Mononuclear cell (primary cell): ENCODE measurements at regions not wholly inside any gene's neighbourhood (a gene's known extent, or its start where the extent isn't known, plus 50 kb on each side); places are given as distances from the start of the nearest gene placed in this dataset.
"Not testable (repeated sequence)": the region's sequence is repeated elsewhere in the genome, so short reads cannot be mapped to it uniquely, and the experiment has no call there.

ENCODE experiments used
- H3K27me3 ChIP-seq: 2 replicates; pipeline ENCODE4 v1.6.0; 2011; ENCODE audit warnings: low read length, control low read depth; ENCODE audit not compliant: insufficient read depth
- H3K4me1 ChIP-seq: 2 replicates; pipeline ENCODE4 v1.5.1; 2011; ENCODE audit warnings: mild to moderate bottlenecking, low read length, control low read depth; ENCODE audit not compliant: insufficient read depth
- H3K4me3 ChIP-seq: 2 replicates; pipeline ENCODE4 v1.5.1; 2011; ENCODE audit warnings: mild to moderate bottlenecking, low read length, moderate library complexity
- H3K9me3 ChIP-seq: 2 replicates; pipeline ENCODE4 v1.5.1; 2011; ENCODE audit warnings: low read depth, mild to moderate bottlenecking, control low read depth, low read length

DNA sequence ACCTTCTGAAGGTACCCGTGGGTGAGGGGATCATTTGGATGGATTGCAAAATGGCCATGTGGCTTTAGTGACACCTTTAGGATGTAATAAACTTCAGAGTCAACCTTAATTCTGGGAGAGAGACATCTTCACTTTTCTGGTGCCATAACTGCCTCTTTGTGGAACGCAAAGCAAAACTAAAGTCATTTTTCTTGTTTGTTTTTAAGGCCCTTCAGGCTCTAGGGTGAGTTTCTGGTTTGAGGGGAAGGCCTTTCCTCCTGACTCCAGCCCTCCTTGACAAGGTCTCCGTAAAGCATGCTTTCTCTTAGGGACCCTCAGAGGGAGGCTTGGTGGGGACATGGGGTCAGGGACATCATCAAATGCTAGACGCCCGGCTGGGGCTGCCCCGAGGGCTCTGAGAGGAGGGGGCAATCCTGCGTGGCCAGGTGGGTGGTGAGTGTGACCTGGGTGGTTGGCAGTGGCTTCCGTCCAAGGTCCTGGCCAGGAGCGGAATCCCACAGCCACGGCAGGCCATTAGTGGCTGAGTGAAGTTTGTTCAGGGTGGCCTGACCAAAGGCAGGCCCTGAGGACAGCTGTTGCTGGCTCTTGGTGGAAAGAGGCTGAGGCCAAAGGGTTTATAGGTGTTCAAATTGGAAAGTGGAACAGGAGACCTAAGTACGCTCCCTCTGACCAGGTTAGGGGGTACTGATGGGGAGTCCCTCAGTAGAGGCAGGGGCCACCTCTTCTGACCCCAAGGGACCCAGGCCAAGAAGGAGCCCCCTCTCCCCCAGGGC lies 112.2 kb downstream of the METRNL start:
- Histone ChIP-seq H3K9me3 (no peaks in the 10 kb centered on the region), H3K27me3 (no peaks in the 10 kb centered on the region), H3K4me3 (no peak overlapping the region), H3K4me1 (peaks cover 18% of the 10 kb centered on the region)

DNA sequence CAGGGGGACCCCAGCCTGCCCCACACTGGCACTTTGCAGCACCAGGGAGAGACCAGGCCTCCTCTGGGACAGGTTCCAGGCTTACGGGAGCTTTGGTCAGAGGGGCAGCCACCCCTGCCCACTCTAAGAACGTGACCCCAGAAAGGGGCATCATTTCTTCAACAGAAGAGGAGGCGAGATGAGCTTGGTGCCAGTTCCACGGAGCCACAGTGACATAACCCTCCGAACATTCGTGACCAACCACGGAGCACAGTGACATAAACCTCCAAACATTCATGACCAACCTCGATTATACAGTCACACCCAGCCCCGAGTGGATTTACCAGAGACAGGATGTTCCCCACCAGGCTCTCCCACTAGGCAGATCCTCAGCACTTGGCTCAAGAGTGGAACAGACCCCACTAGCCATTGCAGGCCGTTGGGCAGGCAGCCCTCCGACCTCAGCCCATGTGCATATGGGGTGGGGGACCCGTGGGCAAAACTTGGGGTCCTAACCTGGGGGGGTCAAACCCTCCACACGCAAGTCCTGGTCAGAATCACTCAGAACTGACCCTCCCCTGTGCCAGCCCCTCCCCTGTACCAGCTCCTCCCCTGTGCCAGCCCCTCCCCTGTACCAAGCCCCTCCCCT lies 112.9 kb downstream of the METRNL start:
- Histone ChIP-seq H3K4me3 (no peak overlapping the region), H3K4me1 (peaks cover 18% of the 10 kb centered on the region), H3K27me3 (no peaks in the 10 kb centered on the region), H3K9me3 (no peaks in the 10 kb centered on the region)

DNA sequence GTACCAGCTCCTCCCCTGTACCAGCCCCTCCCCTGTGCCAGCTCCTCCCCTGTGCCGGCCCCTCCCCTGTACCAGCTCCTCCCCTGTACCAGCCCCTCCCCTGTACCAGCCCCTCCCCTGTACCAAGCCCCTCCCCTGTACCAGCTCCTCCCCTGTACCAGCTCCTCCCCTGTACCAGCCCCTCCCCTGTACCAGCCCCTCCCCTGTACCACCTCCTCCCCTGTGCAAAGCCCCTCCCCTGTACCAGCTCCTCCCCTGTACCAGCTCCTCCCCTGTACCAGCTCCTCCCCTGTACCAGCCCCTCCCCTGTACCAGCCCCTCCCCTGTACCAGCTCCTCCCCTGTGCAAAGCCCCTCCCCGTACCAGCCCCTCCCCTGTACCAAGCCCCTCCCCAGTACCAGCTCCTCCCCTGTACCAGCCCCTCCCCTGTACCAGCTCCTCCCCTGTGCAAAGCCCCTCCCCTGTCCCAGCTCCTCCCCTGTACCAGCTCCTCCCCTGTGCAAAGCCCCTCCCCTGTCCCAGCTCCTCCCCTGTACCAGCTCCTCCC lies 113.5 kb downstream of the METRNL start:
- not testable (repeated sequence) for H3K27me3 ChIP-seq, H3K4me3 ChIP-seq, H3K9me3 ChIP-seq
- peaks cover 18% of the 10 kb centered on the region for H3K4me1 ChIP-seq

DNA sequence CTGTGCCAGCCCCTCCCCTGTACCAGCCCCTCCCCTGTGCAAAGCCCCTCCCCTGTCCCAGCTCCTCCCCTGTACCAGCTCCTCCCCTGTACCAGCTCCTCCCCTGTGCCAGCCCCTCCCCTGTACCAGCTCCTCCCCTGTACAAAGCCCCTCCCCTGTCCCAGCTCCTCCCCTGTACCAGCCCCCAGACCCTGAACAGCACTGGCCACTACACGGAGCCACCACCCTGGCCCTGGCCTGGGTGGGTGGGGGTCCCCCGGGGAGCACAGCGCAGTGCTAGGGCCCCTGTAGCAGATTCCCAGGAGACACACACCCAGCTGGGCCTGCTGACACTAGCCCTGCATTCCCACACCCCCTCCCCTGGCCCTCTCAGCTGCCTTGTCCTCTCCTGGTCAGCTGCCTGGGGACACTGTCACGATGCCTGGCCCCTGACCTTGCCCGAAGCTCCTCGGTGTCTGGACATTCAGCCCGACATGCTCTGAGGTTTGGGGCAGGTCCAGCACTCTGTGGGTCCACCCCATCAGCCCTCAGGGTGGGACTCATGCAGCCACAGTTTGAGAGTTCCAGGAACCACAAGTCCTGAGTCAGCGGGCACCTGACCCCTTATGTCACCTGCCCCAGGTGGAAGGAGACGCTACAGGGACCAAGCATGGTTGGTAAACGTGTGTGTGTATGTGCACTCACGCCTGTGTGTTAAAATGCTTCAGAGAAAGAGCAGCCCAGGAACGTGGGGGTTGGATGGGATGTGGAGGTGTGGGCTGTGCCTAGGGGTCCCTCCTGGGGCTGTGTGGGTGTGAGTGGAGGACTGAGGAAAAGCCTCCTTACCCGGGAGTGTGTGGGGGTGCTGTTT lies 114.2 kb downstream of the METRNL start:
- Histone ChIP-seq H3K27me3 (no peaks in the 10 kb centered on the region), H3K4me1 (peaks cover 23% of the 10 kb centered on the region), H3K9me3 (no peaks in the 10 kb centered on the region), H3K4me3 (no peak overlapping the region)

DNA sequence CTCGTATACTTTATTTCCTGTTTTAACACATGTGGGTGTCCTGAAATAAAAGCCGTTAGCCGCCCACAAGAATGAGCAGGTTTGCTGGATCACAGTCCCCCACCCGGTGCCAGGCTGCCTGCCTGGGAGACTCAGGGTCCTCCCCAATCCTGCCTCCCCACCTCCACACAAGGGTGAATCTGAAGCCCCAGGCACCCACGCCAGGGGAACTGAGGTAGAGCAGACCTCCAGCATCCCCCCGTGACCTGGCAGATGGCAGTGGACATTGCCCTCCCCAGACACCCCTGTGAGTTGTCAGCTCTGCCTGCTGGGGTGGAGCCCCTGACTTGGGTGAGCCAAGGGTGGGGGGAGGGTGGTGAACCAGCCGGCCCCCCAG lies 114.8 kb downstream of the METRNL start:
- peaks cover 30% of the 10 kb centered on the region for H3K4me1 ChIP-seq
- no peak overlapping the region for H3K4me3 ChIP-seq
- no peaks in the 10 kb centered on the region for H3K27me3 ChIP-seq
- no peaks in the 10 kb centered on the region for H3K9me3 ChIP-seq

DNA sequence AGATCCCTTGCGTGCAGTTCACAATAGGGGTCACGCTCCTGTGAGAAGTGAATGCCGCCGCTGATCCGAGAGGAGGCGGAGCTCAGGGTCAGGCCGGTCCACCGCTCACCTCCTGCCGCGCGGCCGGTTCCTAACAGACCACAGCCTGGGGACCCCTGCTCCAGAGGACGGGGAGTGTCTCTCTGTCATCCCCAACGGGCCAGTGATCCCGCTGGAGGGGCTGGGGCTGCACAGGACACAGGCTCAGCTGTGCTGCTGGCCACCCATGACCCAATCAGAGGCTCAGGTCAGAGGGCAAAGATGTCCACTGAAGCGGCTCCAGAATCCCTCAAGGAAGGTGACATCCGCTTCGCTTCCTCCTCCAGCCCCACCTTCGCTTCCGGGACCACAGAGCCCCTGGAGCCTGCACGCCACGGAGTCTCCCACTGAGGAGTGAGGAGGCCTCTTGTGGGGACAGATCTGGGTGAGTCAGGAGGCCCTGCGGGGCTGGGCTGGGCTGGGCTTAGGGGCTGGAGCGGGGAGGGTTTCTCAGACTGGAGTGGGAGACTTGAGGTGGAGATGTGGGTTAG lies 115.4 kb downstream of the METRNL start:
- Histone ChIP-seq H3K4me3 (no peak overlapping the region), H3K27me3 (no peaks in the 10 kb centered on the region), H3K4me1 (peaks cover 36% of the 10 kb centered on the region), H3K9me3 (no peaks in the 10 kb centered on the region)

DNA sequence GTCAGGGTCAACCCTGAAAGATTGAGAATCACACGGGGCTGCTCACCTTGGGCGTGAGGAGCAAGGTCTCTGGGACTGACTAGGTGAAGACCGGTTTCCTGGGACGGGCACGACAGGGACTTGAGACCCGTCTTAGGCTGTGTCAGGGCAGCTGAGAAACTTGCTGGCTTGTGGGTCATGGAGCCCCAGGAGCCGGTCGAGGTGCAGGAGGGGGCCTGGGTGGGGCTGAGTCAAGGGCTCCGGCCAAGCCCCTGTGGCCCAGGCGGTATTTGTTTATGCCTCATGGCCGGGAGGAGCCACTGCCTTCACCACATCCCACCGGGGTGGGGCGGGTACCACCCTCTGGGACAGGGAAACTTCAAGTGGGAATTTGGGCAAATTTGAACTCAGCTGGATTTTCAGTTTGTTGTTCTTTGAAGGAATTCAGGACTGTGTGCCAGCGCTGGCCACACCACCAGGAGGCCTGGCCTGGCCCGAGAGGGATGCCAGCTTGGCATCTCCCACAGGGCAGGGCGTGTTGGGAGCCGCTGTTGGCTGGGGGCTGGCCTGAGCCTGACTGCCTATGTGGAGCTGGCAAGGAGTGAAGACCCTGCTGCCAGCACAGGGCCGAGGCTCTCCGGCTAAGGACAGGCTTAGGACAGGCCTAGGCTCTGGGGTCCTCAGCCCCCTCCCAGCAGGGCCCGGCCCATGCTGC lies 116.1 kb downstream of the METRNL start:
- H3K4me3 ChIP-seq, result no peak overlapping the region
- no peaks in the 10 kb centered on the region for H3K9me3 ChIP-seq
- H3K27me3 ChIP-seq, result no peaks in the 10 kb centered on the region
- peaks cover 43% of the 10 kb centered on the region for H3K4me1 ChIP-seq

DNA sequence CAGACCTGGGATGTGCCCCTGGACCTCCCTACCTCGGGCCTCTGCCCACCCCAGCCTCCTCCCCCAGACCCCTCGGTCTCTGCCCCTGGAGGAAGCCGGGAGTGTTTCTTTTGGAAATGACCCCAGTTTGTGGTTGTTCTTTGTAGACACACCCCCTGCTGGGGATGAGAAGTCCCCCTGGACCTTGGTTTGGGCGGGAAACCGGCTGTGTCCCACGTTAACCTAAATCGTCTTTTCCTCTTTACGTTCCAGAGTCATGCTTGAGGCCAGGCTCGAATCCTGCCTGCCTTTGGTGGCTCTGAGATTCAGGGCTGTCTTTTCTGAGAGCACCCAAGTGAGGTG lies 116.6 kb downstream of the METRNL start:
- Histone ChIP-seq H3K27me3 (no peaks in the 10 kb centered on the region), H3K4me3 (no peak overlapping the region), H3K9me3 (no peaks in the 10 kb centered on the region), H3K4me1 (peaks cover 48% of the 10 kb centered on the region)

DNA sequence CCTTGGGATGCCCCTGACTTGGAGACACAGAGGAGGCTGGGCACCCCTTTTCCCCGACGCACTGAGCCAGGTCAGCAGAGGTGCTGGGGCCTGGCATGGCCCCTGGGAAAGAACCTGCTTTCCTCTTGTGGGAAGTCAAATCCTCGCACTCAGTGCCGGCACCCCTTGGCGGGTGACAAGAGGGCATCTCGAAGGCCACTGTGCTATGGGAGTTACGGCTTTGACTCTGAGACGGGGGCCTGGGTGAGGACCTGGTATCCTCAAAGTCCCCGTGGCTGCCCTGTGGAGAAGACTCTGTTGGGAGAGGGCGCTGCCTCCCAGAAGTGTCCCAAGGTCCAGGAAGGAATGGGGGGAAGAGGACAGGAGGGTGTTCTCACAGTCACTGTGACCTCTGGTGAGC lies 117.0 kb downstream of the METRNL start:
- Histone ChIP-seq H3K4me3 (no peak overlapping the region), H3K27me3 (no peaks in the 10 kb centered on the region), H3K4me1 (peaks cover 51% of the 10 kb centered on the region), H3K9me3 (no peaks in the 10 kb centered on the region)

DNA sequence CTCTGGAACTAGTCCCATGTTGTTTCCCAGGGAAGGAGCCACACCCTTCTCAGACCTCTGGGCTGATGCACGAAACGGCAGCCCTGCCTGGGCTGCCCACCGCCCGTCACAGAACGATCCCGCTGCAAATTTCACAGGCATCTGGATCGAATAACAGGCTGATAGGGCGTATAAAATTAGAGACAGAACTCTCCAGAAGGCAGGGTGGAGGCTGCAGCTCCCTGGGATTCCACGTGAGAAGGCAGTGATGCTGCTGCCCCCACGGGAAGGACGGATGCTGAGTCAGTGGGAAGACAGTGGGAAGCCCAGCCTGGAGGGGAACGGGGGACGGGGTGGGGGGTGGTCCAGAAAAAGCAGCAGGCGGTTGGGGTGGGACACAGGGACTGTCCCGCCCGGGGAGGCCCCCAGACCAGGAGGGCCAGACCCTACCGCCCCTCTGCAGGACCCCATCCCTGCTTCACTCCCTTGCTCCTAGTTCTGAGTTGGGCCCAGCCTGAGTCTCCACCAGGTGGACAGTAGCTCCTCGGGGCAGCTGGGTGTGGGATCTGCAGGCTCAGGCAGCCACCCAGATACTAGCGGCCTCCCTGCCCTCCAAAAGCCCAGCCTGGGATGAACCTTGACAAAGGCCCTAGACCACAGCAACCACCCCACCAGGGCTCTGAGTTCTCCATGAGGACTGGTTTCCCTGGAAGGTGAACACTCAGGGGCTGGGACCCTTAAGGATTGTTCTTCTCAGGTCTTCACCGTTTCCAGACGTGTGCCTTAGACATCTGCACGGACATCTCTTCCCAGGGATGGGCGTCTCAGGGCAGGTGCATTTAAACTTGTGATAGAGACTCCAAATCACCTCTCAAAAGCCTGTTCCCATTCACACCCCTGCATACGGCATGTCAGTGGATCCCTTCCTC lies 117.8 kb downstream of the METRNL start:
- Histone ChIP-seq H3K4me1 (peaks cover 60% of the 10 kb centered on the region), H3K4me3 (no peak overlapping the region), H3K27me3 (no peaks in the 10 kb centered on the region), H3K9me3 (no peaks in the 10 kb centered on the region)

DNA sequence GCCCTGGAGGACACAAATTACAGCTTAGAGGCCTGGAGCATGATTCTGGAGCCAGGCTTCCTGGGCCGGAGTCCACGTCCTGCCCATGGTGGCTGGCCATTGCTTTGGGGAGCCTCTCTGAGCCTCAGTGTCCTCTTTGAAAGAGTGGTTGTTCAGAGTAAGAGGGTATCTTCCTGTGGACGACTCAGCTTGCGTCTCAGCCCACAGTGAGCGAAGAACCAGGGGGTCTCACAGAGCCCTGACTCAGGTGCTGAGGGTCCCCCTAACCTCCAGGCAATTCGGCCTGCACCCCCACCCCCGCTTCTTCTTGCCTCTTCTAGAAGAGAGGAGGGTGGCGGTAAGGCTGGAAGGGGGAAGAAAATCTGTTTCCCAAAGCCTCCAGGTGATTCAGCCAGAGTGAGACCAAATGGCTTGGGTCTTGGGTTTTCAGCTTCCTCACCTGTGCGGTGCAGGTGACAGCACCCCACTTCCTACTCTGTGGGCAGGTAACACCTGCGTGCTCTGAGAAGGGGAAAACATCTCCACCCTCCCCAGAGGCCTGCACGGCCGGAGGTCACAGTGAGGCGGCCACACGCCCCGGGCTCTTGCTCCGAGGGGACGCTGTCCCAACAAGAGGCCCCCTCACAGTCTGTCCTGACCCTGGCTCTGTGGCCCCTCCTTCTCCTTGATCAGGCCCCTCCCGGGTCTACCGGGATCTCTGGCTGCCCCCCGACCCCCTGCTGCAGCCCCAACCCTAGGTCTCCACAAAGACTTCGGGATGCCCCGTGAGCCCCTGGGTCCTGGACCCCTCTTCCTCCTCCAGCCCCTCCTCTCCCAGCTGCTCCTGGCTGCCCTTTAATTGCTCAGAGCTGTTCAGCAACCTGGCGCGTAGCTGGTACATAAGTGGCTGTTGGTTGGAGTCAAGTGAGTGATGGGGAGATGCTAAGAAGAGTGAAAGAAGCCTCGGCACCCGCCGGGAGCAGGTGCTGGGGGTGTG lies 119.2 kb downstream of the METRNL start:
- Histone ChIP-seq H3K9me3 (no peaks in the 10 kb centered on the region), H3K4me3 (peak overlapping the region; percentile 8), H3K27me3 (no peaks in the 10 kb centered on the region), H3K4me1 (peaks cover 70% of the 10 kb centered on the region)

DNA sequence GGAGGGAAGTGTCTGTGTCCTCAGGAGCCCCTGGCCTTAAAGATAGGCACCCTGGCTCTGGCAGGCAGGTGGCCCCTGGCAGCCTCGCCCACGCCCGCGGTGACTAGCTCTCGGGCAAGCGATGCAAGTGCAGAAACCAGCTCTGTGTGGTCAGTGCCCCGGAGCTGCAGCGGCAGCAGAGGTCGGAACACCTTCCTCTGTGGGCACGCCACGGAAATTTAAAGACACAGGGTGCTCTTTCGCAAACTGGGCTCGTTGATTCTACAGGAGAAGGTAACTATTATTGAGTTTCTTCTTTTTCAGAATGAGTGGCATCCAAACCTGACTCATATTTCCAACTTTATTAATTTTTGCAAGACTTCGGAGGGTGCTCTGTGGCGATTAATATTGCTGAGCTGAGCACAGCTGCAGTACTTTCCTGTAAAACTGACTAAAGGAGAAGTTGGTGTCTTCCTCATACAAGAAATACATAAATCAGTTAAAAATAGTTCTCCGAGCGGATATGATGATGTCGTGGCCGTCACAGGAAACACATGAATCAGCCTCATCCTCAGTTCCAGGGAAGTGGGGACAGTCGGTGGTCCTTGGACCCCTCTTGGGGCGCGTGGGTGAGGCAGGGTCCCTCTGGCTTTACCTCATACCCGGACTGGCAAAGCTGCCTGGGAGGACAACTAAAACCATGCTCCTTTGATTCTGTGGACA lies 120.2 kb downstream of the METRNL start:
- H3K4me1 ChIP-seq, result peaks cover 70% of the 10 kb centered on the region

More for the DNA sequence above, 120.2 kb downstream of the METRNL start:
- Histone ChIP-seq H3K4me3 (peak overlapping the region; percentile 8), H3K27me3 (no peaks in the 10 kb centered on the region), H3K9me3 (no peaks in the 10 kb centered on the region)
